Choroid plexus epithelial cell (primary cell): ENCODE measurements at regions not wholly inside any gene's neighbourhood (a gene's known extent, or its start where the extent isn't known, plus 50 kb on each side); places are given as distances from the start of the nearest gene placed in this dataset.
A peak's percentile ranks its signal among the peaks of the same experiment; 100 is the strongest.

ENCODE experiments used
- DNase-seq: peaks from one replicate; pipeline ENCODE4 v3.0.0-alpha.2; 2010; ENCODE audit warnings: low read depth
- H3K4me3 ChIP-seq: 2 replicates; pipeline ENCODE4 v1.5.1; 2011; ENCODE audit warnings: low read depth, mild to moderate bottlenecking, control low read depth, low read length, moderate library complexity
- CTCF ChIP-seq: conservative IDR thresholded peaks from 2 replicates; pipeline ENCODE4 v1.5.1; 2011; ENCODE audit warnings: low read depth, mild to moderate bottlenecking, control low read depth, inconsistent platforms, low read length, moderate library complexity

GRCh38 chrX:15136795-15137194, 133.1 kb downstream of the ASB9 start:
- no peak for TF ChIP-seq CTCF
- no peak overlapping the region for H3K4me3 ChIP-seq
- no peak for DNase-seq

DNA sequence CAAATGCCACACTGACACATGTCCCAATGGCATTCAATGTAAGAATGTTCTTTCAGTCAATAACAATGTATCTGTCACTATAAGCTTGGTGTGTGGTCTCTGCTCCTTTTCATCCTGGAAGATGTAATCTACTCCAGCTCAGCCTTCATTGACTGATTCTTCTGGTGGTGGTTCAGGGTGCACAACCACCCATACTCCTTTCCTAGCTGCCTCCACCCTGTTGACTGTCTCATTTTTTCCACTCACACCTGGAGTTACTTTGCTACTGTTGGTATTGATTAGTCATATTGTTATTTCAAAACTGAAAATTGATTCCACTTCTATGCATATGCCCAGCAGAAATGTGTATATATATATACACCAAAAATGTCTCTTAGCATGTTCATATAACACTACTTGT, 140.5 kb downstream of the ASB9 start:
- TF ChIP-seq CTCF = no peak
- DNase-seq = no peak

DNA sequence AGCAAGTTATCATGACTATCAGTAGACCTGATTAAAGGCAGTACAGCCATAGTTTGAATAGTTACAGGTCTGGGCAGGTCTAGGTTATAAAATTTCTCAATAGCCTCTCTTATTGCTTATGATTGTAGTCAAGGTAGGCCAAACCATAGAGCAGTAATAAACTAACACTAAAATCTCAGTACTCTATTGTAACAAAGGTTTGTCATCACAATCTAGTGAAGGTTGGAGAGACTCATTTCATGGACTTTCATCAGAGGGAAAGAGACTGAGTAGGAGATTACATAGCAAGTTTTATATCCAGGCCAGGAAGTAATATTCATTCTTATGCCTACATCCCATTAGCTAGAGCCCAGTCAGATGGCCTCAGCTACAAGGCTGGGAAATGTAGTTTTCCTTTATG, 141.0 kb downstream of the ASB9 start:
- TF ChIP-seq CTCF = no peak
- DNase-seq = no peak
- no peak overlapping the region for H3K4me3 ChIP-seq

More for the DNA sequence above, 140.5 kb downstream of the ASB9 start:
- H3K4me3 ChIP-seq = no peak overlapping the region

GRCh38 chrX:15127010-15127409, 142.9 kb downstream of the ASB9 start:
- no peak for DNase-seq
- H3K4me3 ChIP-seq = no peak overlapping the region
- TF ChIP-seq CTCF = peak; percentile 2

GRCh38 chrX:15116900-15117299, 153.0 kb downstream of the ASB9 start:
- no peak for TF ChIP-seq CTCF
- no peak for DNase-seq
- H3K4me3 ChIP-seq = no peak overlapping the region

- DNase-seq = no peak
- TF ChIP-seq CTCF = no peak
- H3K4me3 ChIP-seq = no peak overlapping the region
Observed at GRCh38 chrX:15114743-15115566, 154.9 kb downstream of the ASB9 start.
